ENCODE measurements at regions not wholly inside any gene's neighbourhood (a gene's known extent, or its start where the extent isn't known, plus 50 kb on each side); places are given as distances from the start of the nearest gene placed in this dataset.
"Not testable (repeated sequence)": the region's sequence is repeated elsewhere in the genome, so short reads cannot be mapped to it uniquely, and the experiment has no call there.

DNA sequence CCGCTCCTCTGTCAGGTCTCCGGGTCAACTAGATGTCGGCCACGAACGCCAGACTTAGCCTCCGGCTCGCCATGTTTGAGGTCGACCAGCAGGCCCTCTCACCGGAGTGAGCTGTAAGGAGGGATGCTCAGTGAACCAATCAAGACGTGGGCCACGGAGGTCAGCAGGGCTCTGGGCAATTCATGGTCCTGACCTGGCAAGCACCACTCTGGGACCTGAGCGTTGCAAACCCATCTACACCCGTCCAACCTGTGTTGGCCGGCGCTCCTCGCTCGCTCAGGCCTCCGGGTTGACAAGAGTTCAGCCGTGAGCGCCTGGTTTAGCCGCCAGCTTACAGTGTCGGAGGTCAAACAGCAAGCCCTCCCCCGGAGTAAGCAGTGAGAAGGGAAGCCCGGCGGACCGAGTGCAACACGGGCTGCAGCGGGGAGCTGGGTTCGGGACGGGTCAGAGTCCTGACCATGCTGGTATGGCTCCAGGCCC lies 1361.9 kb downstream of the UQCRFS1 start:
- DNase-seq = no peak

DNA sequence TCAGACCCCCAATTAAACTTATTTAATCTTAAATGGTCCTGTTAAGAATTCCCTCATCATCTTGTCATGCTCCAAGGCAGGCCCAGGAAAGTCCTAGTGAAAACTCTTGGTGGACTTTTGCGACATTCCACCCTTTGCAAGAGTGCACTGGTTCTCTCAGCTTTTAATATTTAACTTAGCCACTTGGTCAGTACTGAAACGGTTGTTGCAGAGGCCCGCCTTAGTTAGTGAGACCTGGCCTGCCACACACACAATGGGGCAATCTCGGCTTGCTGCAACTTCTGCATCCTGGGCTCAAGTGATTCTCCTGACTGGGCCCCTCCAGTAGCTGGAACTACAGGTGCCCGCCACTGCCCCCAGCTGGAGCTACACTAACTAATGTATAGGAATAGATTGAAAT lies 1366.0 kb downstream of the UQCRFS1 start:
- DNase-seq = no peak

DNA sequence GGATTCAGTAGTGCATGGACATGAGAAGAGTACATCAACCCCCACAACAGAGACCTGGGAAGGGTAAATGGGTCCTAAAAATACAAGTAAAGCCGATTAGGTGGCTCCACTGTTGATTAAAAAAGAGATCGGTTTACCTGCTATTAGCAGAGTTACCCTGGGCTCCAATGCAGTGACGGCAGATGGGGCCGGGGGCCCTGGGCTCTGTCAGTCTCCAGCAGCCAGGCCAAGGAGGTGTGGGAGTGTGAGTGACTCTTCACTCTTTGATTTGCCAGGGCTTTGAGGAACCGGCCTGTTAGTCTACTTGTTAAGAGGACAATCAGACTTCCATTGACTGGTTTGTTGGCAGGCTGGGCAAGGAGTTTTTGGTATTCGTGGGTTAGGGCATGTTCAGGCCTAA lies 1368.7 kb downstream of the UQCRFS1 start:
- no peak for DNase-seq

DNA sequence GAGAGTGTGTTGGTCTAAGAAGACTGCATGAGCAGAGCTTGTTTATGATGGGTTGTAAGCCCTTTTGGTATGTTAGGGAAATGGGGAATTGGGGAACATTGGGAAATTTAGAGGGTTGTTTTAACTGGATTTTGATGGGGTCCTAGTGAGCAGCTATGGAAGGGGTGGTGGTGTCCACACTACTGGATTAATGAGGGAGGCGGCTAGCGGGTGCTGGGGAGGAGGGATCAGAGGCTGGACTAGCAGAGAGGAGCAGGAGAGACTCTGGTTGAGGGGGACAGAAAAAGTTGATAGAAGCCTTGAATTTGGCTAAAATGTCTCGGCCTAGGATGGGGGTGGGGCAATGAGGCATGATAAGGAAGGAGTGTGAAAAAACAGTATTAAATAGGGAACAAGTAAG lies 1369.1 kb downstream of the UQCRFS1 start:
- no peak for DNase-seq

DNA sequence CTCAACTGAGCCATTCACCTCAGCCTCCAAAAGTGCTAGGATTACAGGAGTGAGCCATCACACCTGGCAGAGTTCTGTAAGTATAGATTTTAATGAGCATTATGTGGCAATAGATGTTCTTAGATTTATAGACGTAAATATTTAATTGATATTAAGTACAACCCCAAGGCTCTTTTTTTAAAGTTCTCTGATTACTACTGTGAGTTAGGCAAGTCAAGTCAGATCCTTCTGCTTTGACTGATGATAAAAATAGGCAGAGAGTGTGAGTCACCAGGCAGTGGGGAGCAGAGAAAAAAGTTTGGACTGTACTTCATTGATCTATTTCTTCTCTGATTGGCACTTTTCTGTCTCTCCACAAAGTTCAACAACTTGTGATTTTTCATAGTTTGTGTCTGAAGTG lies 1379.9 kb downstream of the UQCRFS1 start:
- DNase-seq = no peak

DNA sequence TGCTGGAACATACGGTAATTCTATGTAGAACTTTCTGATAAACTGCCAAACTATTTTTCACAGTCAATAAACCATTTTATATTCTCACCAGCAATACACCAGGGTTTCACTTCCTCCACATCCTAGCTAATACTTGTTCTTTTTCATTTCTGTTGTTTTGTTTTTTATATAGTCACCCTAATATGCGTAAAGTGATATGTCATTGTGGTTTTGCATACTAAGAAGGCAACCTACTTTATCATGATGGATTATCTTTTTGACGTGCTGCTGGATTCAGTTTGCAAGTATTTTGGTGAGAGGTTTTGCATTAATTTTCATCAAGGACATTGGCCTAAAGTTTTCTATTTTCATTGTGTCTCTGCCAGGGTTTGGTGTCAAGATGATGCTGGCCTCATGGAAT lies 1384.1 kb downstream of the UQCRFS1 start:
- no peak for DNase-seq

DNA sequence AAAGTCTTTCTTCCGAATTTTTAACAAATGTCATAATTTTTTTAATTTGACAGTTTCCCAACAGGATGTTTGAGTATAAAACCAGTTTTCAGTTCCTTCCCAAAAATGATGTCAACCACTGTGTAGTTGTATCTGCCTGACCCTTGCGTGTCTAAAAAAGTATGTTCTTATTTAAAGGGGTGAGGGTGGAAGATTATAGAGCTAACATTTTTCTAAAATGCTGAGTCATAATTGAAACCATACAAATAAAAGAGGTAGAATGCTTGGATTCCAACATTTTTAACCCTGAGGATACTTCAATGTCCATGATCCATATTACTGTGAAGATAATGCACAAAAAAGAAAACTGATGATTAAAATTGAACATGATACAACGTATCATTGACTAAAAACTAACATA lies 1388.8 kb downstream of the UQCRFS1 start:
- DNase-seq = no peak

DNA sequence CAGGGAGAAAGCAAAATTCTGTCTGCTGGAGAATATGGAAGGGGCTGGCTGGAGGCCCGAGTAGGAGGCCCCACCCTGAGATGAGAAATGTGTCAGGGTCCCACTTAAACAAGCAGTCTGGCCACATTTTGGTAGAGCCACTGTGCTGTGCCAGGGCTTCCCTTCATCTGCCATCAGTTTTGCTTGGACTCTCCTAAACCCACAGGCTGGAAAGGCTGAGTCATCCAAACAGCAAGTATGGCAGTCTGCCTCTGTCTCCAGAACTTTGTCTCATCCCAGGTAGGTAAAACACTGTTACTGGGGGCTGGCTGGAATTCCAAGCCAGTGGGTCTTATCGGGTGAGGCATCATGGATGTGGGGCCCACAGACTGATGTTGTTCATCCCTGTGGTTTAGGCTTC lies 1390.6 kb downstream of the UQCRFS1 start:
- DNase-seq = no peak

DNA sequence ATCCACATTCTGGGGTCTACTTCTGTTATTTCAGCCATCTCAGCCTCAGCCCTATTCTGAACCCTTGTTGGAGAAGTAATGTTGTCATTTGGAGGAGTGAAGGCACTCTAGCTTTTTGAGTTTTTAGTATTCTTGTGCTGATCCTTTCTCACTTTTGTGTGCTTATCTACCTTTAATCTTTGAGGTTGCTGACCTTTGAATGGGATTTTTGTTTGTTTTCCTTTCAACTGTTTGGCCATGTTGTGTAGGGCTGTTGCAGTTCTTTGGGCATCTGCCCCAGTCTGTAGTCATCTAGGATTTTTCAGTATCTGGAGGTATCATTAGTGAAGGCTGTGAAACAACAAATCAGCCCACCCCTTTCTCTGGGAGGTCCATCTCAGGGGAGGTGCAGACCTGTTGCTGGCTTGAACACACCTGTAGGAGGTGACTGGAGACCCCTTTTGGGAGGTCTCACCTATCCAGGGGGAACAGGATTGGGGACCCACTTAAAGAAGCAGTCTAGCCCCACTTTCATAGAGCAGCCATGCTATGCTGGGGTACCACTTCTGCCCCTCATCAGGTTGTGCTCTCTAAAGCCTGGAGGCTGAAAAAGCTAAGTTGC lies 1391.4 kb downstream of the UQCRFS1 start:
- no peak for DNase-seq

DNA sequence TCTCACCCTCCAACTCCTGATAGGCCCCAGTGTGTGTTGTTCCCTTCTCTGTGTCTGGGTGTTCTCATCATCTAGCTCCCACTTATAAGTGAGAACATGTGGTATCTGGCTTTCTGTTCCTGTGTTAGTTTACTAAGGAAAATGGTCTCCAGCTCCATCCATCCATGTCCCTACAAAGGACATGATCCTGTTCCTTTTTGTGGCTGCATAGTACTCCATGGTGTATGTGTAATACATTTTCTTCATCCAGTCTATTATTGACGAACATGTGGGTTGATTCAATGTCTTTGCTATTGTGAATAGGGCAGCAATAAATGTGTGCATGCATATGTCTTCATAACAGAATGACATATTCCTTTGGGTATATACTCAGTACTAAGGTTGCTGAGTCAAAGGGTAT lies 1397.0 kb downstream of the UQCRFS1 start:
- DNase-seq = no peak

DNA sequence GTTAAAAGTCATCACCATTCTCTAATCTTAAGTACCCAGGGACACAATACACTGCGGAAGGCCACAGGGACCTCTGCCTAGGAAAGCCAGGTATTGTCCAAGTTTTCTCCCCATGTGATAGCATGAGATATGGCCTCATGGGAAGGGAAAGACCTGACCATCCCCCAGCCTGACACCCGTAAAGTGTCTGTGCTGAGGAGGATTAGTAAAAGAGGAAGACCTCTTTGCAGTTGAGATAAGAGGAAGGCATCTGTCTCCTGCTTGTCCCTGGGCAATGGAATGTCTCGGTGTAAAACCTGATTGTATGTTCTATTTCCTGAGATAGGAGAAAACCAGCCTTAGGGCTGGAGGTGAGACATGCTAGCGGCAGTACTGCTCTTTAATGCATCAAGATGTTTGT lies 1398.1 kb downstream of the UQCRFS1 start:
- not testable (repeated sequence) for DNase-seq

DNA sequence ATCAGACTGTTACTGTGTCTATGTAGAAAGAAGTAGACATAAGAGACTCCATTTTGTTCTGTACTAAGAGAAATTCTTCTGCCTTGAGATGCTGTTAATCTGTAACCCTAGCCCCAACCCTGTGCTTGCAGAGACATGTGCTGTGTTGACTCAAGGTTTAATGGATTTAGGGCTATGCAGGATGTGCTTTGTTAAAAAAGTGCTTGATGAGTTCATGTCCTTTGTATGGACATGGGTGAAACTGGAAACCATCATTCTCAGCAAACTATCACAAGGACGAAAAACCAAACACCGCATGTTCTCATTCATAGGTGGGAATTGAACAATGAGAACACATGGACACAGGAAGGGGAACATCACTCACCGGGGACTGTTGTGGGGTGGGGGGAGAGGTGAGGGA lies 1398.7 kb downstream of the UQCRFS1 start:
- not testable (repeated sequence) for DNase-seq

DNA sequence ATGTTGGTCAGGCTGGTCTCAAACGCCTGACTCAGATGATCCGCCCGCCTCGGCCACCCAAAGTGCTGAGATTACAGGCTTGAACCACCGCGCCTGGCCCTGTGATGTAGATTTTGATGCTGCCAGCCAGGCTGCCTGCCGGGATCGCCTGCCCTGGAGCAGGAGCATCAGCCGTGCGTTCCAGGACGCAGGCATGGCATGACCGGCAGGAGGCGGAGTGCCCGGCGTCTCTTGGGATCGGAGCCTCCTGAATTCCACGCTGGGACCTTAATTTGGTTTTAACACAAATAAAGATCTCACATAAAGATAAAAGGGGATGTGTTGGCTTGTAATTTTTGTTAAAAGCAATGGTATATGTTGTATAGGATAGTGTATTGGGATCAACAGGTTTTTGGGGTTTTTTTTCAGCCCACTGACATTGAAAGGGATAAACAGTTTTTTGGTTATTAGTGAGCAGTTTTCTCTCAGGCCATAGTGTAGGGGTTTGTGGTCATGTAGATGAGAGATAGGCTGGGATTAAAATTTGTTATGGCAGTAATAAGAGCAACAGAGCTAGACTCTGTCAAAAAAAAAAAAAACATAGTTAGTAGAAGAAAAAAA lies 1406.4 kb downstream of the UQCRFS1 start:
- no peak for DNase-seq

DNA sequence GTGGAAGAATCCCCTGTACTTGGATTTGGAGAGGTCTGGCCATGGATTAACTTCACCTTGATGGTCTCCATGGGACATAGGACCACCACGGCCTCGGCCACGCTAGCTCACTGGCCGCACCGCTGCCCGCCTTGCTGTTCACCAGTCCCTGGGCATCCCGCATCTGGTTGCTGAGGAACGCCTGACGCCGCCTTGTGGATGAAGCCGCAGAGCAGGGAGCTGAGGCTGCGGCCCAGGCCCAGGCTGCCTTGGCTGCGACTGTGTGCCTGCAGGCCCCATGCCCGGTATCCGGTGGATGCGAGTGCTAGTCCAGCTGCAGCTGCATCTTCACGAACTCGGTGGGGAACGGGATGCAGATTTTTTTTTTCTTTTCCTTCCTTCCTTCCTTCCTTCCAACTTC lies 1407.1 kb downstream of the UQCRFS1 start:
- DNase-seq = no peak

DNA sequence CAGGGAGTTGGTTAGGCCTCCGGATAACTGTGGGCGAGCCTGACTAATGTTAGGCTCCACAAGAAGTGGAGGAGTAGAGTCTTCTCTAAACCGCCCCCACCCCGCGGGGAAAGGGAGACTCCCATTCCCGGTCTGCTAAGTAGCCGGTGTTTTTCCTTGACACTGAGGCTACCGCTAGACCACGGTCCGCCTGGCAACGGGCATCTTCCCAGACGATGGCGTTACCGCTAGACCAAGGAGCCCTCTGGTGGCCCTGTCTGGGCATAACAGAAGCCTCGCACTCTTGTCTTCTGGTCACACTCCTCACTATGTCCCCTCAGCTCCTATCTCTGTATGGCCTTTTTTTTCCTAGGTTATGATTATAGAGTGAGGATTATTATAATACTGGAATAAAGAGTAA lies 1410.7 kb downstream of the UQCRFS1 start:
- not testable (repeated sequence) for DNase-seq

DNA sequence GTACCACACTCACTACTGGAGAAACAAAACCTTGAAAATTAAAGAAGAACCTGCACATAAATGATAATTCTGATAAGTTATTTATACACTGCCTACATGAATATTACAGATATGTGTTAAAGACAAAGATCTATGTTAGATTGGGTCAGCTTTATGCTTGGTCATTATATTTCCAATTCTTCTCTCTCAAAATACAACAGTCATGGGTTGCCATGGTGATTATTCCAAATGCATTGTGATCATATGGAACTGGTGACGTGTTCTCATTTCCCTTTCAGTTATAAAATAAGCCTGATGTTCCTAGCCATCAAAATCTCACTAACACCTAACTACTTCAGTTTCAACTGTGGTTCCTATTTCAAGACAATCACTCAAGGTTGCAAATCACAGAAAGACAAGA lies 1416.4 kb downstream of the UQCRFS1 start:
- DNase-seq = no peak

DNA sequence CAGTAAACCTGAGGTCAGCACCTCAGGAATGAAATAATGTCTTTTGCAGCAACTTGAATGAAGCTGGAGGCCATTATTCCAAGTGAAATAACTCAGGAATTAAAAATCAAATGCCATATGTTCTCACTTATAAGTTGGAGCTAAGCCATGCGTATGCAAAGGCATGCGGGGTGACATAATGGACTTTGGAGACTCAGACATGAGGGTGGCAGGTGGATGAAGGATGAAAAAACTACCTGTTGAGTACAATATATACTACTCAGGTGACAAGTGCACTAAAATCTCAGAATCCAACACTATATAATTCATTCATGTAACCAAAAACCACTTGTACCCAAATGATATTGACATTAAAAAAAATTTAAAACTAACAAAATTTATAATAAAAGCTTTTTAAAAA lies 1416.9 kb downstream of the UQCRFS1 start:
- DNase-seq = no peak

DNA sequence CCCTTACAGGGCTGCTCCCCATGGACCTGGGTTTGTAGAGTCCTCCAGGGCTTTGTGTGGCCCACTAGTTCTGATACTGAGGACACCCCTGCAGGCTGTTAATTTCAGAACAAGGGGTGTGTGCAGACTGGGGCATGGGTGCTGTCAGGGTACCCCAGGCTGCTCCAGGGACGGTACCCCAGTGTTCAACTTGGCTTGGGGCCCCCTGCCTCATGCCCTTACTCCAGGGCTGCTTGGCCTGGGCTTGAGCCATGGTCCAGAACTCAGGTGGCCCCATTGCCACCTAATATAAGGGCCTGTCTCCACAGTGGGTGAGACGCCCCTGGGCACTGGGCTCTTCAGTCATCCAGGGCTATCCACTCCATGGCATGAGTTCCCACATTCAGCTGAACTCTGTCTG lies 1417.6 kb downstream of the UQCRFS1 start:
- DNase-seq = no peak

DNA sequence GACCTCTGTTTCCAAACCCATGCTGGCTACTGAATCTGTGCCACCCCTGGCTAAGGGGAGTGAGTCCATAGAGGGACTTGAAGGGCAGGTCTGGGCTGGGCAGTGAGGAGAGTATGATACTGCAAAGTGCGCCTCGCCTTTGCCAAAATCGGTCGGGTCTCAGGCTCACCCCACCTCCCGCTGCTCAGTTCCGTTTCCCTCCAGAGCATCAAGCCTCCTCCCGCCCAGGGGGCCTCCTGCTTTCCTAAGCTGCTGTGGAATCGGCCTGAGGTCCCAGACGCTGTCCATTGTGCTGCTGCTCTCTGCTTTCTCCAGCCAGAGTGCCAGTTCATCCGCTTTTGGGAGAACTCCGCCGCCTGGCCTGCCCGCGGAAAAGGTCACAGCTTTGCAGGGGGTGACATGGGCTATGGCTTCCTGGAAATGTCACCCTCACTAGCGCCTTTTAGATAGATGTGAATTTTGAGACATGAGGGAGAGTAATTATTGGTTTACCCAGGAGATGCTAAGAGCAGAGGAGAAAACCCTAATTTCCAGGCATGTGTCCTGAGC lies 1418.4 kb downstream of the UQCRFS1 start:
- DNase-seq = no peak

DNA sequence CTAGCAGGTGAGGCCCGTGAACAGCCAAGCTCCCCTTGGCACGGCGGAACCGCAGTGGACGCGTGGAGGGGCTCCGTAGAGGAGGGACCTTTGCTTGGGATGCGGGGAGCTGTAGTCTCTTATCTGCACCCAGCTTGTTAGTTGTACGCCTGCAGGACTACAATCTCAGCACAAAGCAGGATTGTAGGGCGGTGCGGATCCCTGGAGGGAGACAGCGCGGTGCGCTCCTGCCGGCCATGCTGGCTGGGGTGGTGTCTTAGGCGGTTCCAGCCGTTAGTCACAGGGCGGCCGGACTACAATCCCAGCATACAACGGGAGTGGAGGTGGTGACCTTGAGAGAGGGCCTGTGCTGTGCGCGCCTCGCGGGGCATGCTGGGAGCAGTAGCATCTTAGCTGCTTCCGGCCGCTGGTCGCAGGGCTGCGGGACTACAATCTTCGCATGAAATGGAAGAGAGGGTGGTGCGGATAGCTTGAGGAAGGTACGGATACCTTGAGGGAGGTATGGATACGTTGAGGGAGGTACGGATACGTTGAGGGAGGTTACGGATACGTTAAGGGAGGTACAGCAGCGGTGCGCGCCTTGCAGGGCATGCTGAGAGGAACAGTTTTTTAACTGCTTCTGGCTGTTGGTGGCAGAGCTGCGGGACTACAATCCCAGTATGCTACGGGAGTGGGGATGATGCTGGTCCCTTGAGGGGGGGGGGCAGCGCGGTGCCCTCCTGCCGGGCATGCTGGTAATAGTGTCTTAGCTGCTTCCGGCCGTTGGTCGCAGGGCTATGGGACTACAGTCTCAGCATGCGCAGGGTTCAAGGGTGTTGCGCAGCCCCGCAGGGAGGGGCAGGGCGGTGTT lies 1419.1 kb downstream of the UQCRFS1 start:
- peak; percentile 94 to 96 for DNase-seq

DNA sequence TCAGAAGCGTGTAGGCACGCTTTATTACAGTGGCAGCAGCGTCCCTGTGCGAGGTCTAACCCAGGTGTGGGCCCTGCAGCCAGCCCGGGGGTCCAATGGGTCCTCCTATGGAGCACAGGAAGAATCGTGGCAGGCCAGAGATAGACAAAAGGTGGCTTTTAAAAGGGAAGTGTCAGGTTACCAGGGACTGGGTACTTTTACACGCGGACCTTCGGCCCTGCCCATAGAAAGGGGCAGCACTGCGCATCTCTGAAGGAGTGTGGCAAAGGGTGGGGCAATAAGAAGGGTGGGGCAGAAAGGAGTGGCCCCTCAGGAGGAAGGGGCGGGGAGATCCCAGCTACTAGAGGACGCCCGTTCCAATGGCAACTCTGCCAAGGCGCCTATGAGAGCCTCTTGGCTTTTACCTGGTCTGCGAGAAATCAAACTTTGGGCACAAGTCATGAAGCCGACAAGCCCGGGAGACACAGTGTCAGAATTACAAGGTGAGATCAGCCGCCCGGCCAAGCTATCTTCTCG lies 1419.8 kb downstream of the UQCRFS1 start:
- peak; percentile 91 to 93 for DNase-seq

DNA sequence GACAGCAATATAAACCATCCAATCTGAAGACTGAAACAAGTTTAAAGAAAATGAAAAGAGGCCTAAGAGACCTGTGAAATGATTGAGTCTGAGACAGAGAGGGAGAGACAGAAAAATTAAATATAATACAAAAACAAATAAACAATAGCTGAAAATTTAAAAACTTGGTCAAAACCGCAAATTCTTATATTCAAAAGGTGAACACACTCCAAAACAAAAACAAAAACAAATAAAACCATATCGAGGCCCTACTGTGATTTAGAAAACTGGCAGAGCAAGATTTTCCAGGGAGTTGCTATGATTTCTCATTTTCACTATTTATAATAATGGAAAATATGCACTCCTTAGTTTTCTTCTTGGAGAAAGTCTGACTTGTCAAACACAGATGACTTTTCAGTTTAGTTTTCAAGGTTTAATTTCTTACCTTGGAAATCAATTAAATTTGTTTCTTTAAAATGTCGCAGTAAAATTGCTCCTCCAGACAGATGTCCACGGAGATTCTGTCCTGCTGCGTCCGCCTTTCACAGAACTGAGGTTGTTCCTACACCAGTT lies 1420.3 kb downstream of the UQCRFS1 start:
- DNase-seq = no peak

DNA sequence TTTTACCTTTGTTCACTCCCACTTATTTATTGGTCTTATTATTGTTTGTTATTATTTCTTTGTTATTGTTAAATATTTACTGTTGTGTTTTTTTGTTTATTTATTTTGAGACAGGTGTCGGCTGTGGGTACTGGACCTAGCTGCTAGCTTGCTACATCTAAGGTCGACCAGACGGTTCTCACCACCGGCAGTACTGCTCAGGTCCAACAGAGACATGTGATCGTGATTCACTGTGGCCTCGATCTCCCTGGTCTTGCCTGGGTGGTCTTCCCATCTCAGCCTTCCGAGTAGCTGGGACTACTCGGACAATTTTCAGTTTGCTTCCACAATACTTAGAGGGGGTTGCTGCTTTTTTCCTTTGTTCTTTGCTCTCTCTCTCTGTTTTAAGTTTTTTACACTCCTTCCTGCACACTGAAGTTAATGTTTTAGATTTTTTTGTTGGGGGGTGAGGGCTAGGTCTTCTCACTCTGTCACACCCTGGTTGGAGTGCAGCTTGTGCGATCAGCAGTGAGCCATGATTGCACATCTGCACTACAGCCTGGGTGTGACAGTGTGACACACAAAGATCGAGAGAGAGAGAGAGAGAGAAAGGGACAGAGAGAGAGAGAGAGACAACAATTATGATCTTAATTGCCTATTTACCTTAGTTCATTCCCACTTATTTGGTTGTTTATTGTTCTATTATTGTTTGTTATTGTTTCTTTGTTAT lies 1432.4 kb downstream of the UQCRFS1 start:
- no peak for DNase-seq

Measured in SHP77 (cell line).